Stimulated activated CD8-positive, alpha-beta memory T cell treated with anti-CD3 and anti-CD28 coated beads, Interleukin-7, amount 100 ng/mL, for 24 hours (primary cell): ENCODE measurements at regions not wholly inside any gene's neighbourhood (a gene's known extent, or its start where the extent isn't known, plus 50 kb on each side); places are given as distances from the start of the nearest gene placed in this dataset.

Experiments used
- DNase-seq: peaks from one replicate; pipeline ENCODE4 v3.0.0-alpha.2; 2020; ENCODE audit warnings: low read depth

DNA sequence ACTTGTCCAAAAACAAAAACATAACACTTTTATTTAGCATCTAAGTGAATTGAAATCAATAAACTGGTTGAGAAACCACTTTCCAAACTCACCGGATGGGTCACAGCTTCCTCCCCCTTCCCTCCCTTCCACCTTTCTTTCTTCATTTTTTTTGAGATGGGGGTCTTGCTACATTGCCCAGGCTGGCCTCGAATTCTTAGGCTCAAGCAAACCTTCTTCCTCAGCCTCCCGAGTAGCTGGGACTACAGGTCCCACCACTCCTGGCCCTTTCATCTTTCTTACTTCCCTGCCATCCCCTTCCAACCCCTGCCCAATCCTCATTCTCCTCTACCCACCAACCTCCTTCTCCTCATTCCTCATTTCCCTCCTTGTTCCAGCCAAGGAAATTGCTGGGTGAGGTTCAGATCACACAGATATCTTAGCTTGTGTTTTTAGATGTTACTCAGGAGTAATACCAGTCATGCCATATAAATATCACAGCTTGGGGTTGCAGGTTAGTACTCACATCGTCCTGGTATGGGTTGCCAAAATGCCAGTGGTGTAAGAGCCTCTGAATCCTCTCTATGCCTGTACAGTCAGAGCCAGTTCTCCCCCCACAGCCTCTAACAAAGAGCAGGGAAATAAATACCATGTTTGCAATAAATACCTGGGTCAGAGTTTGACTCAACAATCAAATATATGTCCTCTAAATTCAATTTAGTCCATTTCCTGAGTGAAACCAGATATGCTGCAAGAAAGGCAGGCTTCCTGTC is 132.7 kb upstream of the NDUFV2 start:
- no peak for DNase-seq

DNA sequence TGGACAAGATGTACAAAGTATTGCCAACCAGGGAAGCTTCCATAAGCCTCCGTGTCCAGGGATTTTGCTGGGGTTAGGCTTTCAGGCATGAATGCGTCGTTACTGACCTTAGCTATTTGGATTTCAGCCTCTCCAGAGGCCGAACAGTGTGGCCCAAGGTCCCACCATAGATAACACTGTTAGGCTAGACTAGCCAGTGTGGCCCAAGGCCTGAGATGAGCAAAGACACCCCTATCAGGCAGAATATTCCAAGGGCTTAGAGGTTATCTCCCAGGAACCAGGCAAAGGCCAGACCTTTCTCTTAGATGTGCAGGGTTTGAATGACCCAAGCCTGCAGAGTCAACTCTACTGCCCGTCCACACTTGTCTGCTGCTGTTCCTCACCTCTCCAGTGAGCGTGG is 131.7 kb upstream of the NDUFV2 start:
- no peak for DNase-seq

DNA sequence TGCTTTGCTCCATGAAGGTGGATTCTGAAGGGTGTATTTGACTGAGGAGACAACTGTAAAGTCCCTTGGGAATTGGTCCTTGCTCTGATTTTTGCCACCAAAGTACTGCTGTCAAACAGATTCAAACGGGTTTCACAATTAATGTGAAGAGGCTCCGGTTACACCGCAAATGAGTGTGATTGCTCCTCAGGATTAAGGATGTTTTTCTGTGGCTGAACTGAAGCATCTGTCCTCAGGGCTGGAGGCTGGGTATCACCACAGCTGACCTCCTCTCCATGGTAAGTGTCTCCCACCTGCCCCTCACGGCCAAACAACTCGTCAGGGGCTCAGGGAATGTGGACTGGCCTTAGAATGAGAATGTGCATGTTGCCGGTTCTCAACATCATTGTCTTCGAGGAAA is 130.4 kb upstream of the NDUFV2 start:
- no peak for DNase-seq

DNA sequence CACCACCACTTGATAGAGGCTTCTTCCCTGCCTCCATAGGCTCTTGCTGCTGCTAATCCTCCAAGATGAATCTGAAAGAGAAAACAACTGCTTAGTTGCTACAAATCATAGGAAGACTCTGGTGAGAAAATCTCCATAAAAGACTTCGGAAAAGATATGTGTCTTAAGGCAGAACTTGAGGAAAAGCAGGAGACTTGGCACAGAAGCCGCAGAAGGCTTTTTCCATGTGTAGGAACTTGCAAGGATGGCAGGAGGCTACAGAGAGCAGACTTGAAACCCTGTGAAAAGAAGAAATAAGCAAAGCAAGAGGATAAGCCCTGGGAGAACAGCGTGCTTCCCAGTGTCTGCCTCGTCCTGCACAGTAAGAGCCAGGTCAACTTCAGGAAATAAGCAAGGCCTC is 128.2 kb upstream of the NDUFV2 start:
- DNase-seq = no peak

DNA sequence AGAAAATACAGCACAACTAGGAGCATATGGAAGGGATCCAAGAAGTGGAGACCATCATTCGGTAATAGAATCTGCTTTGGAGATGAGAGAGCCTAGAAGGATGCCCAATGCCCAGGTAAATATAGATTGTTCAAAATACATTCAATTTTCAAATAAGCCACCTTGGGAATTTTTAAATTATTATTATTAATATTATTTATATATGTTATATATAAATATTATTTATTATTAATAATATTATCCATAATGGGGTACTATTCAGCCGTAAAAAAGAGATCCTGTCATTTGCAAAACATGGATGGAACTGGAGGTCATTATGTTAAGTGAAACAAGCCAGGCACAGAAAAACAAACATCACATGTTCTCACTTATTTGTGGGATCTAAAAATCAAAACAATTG is 127.8 kb upstream of the NDUFV2 start:
- DNase-seq = no peak

DNA sequence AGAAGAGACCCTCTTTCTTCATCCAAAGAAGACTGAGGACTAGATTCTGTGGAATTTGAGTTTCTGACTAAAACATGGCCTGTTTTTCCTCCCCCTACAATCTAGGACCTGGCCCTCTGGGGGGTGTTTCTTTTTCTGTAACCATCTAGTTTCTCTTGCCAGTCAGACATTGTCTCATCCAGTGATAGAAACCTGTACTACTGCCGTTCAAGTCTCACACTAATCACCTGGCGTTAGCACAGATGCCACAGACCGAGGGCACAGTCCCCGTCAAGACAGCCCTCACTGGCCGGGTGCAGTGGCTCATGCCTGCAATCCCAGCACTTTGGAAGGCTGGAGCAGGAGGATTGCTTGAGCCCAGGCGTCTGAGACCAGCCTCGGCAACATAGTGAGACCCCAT is 126.9 kb upstream of the NDUFV2 start:
- DNase-seq = no peak

DNA sequence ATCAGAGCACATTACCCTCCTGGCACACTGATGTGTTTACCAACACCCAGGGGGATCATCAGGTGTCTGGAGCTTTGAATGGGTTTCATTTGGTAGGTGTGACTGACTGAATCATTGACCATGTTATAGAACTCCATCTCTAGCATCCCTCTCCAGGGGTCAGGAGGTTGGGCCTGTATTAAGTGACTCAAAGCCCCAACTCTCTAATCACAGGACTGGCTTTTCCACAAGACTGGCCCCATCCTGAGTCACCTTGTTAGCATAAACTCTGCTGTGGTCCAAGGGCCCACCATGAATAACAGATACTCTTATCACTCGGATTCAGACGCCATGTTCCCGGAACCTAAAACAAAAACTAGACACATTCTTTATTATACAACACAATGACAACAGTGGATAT is 125.9 kb upstream of the NDUFV2 start:
- no peak for DNase-seq

DNA sequence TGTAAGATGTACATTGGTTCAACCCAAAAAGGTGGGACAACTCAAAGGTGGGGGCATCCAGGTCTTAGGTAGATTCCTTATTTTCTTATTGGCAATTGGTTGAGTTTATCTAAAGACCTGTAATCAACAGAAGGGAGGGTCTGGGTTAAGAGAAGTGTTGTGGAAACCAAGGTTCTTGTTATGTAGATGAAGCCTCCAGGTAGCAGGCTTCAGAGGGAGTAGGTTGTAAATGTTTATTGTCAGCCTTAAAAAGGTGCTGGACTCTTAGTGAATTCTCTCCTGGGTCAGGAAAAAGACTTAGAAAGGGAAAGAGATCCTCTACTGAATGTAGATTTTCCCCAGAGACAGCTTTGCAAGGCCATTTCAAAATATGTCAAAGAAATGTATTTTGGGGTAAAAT is 125.3 kb upstream of the NDUFV2 start:
- DNase-seq = no peak

DNA sequence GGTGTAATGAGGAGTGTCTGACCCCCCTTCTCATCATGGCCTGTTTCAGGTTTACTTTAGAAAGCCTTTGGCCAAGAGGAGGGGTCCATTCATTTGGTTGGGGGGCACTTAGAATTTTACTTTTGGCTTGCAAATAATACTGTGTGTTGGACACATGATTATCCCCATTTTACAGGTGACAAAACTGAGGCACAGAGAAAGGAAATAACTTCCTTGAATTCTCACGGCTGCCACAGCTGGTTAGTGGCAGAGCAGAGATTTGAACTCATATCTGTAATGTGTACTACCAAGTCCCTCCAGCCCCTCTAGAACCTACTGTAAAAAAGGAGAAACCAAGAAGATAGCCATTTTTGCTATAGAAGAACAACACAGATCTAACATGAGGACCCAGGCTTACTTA is 124.8 kb upstream of the NDUFV2 start:
- DNase-seq = no peak

DNA sequence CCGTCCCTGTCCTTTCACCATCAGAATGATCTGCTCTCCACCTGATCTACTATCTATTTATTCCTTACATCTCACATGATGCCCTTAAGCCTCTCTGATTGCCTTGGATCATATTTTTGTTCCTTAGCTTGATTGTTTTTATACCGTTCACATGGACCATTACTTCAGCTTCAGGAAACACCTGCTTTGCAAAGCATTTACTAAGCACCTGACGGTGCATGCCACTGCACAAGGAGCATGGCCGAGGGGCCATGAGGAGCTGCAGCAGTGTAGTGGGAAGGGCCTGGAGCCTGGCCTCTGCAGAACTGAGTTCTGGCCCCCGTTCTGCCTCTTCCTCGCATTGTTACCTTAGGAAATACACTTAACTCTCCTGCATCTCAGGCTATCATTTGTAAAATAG is 124.1 kb upstream of the NDUFV2 start:
- no peak for DNase-seq

DNA sequence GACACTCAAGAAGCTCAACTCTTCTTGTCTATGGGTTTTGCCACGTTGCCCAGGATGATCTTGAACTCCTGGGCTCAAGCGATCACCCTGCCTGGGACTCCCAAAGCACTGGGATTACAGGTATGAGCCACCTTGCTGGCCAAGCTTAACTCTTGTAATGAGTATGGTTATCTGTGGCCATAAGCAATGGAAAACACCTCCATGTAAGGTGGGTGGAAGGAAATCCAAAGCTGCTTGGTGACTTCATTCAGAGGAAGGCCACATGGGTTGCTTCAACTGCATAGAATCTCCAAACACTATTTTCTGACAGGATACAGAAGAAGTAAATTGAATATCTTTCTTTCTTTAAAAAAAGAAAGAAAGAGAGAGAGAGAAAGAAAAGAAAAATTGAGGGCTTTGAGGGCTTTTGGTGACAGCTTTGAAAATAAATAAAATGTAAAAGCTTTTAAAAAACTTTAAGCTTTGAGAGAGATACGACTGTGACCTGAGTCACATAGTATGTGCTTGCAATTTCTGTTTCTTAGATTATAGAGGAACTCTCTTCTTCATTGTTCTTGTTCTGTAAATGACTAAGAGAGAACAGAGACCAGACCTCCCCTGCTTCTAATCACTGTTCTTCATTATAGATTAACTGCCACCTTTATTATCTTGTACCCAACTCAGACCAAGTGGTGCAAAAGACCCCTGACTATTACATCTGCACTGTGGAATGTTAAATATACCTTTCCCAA is 123.1 kb upstream of the NDUFV2 start:
- no peak for DNase-seq

DNA sequence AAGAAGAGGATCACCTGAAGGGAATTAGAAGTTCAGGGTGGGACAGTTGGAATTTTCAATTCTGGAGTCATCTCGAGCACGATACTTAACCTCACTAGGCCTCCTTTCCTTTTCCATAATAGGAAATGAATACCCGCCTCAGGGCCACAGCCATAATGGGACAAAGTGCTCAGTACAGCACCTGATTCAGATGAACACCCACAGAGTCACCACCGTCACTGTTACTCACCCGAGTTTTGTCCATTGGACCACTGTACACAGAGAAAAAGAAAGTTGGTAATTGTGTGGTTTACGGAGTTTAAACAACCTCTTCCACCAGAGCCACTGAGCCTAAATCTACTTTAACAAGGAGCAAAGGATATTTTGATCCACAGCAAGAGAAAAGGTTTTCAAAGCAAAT is 122.0 kb upstream of the NDUFV2 start:
- no peak for DNase-seq

DNA sequence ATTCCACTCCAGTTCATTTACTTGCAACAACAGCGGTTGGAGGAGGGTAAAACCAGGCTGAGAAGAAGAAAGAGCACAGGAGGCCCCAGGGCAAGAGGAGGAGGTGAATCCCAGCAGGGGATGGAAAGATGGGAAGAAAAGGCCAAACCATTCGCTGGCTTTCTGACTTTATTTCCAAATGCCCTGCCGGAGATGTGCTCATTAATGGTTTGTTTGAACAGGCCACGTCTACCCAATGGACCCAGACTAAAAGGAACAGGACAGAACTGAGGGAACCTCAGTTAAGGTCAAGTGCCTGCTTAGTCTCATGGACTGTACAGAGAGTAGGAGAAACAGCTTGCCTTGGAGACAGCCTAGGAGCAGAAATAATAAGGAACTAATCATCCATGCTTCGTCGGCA is 121.6 kb upstream of the NDUFV2 start:
- no peak for DNase-seq

DNA sequence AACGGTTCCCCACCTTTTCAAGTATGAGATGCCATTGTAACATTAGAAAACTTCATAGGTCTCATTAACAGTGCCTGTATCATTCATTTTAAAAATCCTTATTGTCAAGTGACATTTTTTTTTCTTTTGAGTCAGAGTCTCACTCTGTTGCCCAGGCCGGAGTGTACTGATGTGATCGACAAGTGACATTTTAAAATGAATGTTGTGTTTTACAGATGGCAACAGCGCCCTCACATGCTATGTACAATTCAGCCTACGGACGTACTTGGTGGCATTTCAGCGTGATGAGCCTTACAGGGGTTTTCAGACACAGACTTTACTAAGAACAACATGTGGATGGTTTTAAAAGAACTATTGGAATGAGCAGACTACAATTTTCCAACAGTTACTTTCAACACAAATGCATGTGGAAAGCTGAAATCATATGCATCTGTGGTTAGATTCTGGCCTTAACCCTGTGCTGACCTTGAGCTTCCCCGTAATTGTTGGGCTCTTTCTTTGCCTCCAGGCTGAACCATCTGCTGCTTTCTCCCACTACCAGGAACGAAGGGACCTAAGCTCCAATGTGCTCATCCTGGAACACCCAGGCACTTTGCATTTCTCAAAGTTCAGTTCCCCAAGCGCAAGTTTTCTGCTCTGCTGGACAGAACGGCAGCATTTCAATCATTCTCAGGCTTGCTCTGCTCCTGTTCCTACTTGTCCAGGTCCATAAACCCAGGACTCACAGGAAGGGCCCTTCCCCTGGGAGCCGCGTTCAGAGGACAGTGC is 119.9 kb upstream of the NDUFV2 start:
- DNase-seq = no peak

DNA sequence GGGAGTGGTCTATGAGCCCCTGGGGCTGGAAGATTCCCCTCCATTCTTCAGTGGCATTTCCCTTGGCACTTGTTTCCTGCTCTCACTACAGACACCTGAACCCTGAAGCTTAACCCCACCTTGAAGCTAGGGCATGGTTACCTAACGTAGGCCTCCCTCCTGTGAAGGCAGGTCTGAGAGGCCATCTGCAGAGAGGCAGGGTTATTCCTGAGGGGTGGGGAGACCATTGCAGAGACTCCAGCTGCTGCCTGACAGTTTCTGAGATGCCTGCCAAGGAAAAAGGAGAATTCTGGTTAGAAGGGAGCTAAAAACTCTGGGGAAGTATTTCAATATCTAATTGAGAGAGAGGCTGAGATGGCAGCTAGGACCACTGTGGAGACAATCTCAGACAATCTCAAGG is 119.3 kb upstream of the NDUFV2 start:
- DNase-seq = no peak

DNA sequence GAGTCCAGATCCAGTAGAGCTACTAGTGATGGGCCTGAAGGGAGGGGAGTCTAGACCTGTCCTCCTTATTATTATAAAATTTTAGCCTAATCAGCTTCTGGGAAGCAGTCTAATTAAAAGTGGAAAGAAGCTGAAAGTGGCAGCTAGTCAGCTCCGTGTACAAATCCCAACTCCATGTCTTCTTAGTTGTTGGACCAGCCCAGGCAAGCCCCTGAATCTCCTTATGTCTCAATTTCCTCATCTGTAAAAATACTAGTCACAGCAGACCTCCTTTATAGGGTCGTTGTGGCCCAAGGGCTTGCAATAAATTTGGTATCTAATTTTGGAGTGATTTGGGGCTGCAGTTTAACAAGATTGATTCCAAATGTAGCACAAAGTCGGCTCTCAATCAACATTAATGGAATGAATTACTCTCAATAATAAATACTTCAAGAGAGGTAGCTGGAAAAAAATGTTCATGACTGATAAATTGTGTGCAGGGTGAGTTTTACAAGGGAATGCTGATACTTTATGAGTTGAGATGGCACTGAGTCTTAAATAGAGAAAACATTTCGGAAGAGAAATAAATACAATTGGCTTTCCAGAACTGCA is 118.3 kb upstream of the NDUFV2 start:
- no peak for DNase-seq

DNA sequence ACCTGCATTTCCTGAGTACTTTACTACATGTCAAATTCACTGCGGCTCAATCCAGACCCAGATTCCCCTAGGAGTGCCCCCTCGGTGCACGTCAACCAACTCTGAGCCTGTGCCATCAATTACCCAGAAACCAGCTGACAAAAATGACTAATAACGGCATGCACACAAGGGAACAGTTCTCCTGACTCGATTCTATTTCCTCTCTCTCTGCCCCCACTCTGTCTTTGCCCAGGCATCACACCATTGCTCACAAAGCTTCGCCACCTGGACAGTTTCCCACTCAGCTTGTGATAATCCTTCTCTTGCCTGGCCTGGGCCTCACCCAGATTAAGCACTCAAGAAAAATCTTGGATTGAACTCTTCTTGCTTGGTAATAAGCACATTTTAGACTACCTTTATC is 115.3 kb upstream of the NDUFV2 start:
- DNase-seq = no peak

DNA sequence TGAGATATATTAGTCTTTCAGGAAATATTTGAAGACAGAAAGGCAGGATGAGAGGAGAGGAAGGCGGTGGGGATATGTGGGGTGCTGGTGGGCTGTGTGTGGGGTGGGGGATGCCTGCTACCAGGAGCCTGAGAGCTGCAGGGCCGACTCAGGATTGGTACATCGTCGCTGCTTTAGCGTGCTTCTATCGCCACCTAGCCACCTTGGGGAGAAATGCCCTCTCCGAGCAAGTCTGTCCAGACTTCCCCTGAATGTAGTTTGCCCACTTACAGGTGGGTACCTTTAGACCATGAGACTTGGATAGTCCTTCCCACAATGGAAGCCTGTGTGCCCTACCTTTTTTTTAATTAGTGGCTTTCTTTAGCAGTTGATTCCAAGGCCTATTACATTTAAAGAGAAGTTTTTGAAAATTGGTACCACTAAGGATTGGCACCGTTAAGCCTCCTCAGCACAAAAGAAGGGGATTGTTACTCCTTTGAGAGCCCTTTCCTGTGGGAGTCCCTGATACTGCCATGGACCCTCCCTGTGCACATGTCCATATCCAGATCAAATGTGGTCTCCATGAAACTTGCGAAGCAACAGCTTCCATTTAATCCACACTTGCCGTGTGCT is 114.1 kb upstream of the NDUFV2 start:
- DNase-seq = peak; percentile 20

DNA sequence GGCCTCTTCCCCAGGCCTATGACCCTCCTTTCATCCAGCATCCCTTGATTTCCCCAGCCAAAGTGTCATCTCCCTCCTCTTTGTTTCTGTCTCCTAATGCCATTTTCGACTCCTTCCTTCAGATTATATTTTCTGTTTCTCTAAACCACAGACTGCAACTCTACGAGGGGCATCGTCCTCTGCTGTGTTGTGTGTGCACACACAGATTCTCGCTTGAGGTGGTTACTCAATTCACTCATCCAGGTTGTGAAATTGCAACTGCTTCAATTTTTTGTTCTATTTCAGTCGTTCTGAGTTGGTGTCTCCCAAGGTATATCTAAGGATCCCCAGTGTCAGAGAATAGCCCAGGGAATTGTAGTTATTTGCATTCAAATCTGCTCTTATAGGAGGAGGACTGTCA is 113.5 kb upstream of the NDUFV2 start:
- DNase-seq = no peak

DNA sequence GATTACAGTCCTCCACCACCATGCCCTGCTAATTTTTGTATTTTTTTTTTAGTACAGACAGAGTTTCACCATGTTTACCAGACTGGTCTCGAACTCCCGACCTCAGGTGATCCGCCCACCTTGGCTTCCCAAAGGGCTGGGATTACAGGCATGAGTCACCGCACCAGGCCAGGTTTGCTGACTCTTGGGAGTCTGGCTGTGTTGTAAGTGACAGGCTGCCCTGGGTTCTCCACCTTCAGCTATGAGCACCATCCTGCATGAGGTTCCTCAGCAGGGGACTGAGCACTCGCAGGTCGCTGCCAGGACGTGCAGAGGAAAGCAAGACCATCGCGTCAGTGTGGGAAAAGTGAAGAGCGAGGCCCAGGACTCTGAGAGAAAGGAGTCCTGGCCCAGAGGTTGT is 112.6 kb upstream of the NDUFV2 start:
- DNase-seq = no peak

DNA sequence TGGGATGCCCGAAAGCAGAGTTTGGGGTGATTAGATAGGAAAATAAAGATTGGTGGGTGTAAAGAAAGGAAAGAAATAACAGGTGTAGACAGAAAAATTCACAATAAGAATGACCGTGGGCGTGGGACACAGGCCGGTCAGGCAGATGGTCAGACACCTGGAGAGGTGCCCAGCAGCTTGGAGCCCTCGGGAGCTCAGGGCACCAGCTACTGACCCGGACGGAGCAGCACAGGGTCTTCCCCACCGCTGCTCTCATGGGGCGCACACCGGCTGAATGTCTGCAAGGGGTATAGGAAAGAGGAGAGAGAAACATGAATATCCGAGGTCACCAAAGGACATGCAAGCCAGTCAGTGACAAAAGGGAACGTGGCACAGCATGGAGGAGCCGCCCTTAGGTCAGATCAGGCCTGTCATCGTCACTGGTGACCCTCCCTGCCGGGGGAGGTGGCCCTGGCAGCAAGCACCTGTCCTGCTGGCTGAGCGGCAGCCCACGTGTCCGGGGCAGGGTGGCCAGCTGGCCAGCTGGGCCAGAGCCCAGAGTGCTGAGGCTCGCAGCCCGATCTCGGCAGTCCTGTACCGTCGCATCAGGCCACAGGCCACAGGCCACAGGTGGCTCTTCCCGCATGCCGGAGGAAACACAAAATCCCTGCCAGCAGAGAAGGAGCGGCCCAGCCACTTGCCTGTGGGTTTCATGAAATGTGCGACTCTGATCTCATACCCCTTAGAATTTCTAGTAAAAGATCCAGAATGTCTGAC is 112.0 kb upstream of the NDUFV2 start:
- no peak for DNase-seq

DNA sequence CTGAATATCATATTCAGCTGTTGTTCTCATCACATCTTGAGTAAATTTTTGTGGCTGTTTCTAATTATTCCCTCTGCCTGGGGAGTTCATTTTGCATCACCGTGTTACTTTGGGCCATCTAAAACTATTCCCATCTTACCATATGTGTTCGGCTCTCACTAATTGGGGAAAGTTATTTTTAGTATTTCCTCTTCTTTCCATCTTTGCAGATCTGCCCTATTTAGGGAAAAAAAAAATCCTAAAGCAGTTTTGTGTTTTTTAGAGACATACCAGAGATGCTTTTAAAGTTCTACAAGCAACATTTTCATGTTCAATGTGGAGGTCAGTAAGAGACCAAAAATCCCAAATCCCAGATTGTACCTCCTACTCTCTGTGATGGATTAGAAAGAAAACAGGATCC is 111.3 kb upstream of the NDUFV2 start:
- no peak for DNase-seq
